Progenitor cell of endocrine pancreas (in vitro differentiated cells): ENCODE measurements at regions not wholly inside any gene's neighbourhood (a gene's known extent, or its start where the extent isn't known, plus 50 kb on each side); places are given as distances from the start of the nearest gene placed in this dataset.

Experiments
- DNase-seq: peaks from one replicate; pipeline ENCODE4 v3.0.0; 2021; ENCODE audit warnings: low spot score; ENCODE audit not compliant: unreplicated experiment
- H3K27ac Mint-ChIP-seq: 2 replicates; pipeline ENCODE4 v1.8.0; 2021; ENCODE audit warnings: mild to moderate bottlenecking, moderate library complexity, mixed read lengths
- H3K27me3 Mint-ChIP-seq: 2 replicates; pipeline ENCODE4 v1.8.0; 2021; ENCODE audit warnings: mixed read lengths
- H3K36me3 Mint-ChIP-seq: 2 replicates; pipeline ENCODE4 v1.8.0; 2022; ENCODE audit warnings: mixed read lengths; ENCODE audit not compliant: insufficient read depth
- H3K4me1 Mint-ChIP-seq: 2 replicates; pipeline ENCODE4 v1.8.0; 2021; ENCODE audit warnings: low read depth, mixed read lengths
- H3K4me3 Mint-ChIP-seq: 2 replicates; pipeline ENCODE4 v1.8.0; 2021; ENCODE audit warnings: low read depth, mild to moderate bottlenecking, moderate library complexity, mixed read lengths
- H3K9me3 Mint-ChIP-seq: 2 replicates; pipeline ENCODE4 v1.8.0; 2021; ENCODE audit warnings: low read depth, mixed read lengths
- TF ChIP-seq, protein P1 (sequence below): fragments of 200-600 bp; sonication (generic); IDR thresholded peaks from one replicate; pipeline ENCODE4 v1.5.0; 2021; ENCODE audit warnings: antibody characterized with exemption, mild to moderate bottlenecking; ENCODE audit not compliant: unreplicated experiment

DNA sequence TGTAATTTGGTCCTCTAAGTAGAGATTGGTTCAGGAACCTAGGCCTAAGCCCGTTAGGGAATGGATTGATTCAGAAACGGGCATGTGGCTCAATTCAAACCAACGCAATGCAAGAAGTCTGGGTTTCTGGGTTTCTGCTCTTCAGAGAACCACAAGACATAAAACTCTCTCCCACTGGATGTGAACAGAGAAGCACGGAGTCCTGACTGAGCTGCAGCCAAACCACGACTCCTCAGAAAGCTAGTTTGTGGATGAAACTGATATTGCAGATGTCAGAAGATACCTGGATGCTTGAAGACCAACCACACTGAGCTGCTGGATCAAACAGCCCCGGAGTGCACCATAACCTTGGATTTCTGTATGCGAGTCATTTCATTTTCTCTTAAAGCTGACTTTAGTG is 50.0 kb downstream of the SOD2 start:
- no peaks in the 10 kb centered on the region for H3K27me3 Mint-ChIP-seq
- TF ChIP-seq, protein P1, sequence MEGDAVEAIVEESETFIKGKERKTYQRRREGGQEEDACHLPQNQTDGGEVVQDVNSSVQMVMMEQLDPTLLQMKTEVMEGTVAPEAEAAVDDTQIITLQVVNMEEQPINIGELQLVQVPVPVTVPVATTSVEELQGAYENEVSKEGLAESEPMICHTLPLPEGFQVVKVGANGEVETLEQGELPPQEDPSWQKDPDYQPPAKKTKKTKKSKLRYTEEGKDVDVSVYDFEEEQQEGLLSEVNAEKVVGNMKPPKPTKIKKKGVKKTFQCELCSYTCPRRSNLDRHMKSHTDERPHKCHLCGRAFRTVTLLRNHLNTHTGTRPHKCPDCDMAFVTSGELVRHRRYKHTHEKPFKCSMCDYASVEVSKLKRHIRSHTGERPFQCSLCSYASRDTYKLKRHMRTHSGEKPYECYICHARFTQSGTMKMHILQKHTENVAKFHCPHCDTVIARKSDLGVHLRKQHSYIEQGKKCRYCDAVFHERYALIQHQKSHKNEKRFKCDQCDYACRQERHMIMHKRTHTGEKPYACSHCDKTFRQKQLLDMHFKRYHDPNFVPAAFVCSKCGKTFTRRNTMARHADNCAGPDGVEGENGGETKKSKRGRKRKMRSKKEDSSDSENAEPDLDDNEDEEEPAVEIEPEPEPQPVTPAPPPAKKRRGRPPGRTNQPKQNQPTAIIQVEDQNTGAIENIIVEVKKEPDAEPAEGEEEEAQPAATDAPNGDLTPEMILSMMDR, result no peak
- H3K4me3 Mint-ChIP-seq, result no peak overlapping the region
- no peak overlapping the region for H3K27ac Mint-ChIP-seq
- no peaks in the 10 kb centered on the region for H3K9me3 Mint-ChIP-seq
- no peaks in the 10 kb centered on the region for H3K36me3 Mint-ChIP-seq
- H3K4me1 Mint-ChIP-seq, result no peaks in the 10 kb centered on the region
- DNase-seq, result no peak

DNA sequence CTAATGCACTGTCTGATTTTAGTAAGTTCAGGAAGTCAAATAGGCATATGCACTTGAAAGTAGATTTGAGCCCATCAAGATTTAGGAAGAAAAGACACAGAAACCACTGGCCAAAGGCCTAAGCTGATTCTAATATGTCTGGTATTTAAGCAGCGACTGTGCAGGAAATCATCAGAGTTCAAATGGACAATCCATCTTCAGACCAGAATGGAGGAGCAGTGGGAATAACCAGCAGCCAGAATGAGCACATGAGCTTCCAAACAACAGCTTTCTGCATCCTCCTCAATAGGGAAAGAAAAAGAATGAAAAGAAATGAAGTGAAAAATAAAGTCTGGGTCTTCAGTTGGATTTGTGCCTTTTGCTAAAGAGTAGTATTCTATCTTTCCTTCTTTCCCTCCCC is 50.6 kb downstream of the SOD2 start:
- Mint-ChIP-seq H3K27ac (no peak overlapping the region), H3K27me3 (no peaks in the 10 kb centered on the region), H3K4me3 (no peak overlapping the region), H3K36me3 (no peaks in the 10 kb centered on the region), H3K9me3 (no peaks in the 10 kb centered on the region), H3K4me1 (no peaks in the 10 kb centered on the region)
- DNase-seq, result no peak
- TF ChIP-seq, protein P1, result no peak

DNA sequence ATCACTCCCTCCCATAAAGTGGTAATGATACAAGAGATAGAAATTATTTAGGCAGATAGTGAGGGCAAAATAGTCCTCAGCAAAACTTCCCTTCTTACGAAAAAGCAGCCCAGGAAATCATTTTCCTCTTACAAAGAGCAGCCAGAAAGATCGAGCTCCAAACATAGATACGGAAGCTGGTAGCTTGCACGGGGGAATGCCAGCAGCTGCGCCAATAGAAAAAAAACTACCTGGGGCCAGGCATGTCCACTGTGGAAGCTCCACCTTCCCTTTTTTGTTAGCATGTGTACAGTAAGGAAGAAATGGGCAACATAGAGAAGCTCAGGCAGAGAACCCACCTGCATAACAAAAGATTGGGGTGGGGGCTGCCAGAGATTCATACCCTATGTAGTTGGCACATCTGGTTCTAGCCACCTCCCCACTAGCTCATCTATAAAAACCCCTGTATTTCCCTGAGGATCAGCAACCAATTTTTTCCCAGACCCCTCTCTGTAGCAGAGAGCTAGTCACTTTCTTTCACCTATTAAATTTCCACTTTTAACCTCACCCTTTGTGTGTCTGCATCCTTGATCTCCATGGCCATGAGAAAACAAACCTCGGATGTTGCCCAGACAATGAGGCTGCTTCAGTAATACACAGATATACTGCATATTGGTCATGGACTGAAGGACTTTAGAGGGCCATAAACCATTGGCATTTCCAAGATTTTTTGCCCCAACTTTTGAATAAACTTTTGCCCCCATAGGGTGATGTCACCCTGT is 52.1 kb downstream of the SOD2 start:
- no peak for DNase-seq
- Mint-ChIP-seq H3K27ac (no peak overlapping the region), H3K9me3 (no peaks in the 10 kb centered on the region), H3K4me3 (no peak overlapping the region), H3K4me1 (no peaks in the 10 kb centered on the region), H3K27me3 (no peaks in the 10 kb centered on the region), H3K36me3 (no peaks in the 10 kb centered on the region)
- TF ChIP-seq, protein P1, result no peak

DNA sequence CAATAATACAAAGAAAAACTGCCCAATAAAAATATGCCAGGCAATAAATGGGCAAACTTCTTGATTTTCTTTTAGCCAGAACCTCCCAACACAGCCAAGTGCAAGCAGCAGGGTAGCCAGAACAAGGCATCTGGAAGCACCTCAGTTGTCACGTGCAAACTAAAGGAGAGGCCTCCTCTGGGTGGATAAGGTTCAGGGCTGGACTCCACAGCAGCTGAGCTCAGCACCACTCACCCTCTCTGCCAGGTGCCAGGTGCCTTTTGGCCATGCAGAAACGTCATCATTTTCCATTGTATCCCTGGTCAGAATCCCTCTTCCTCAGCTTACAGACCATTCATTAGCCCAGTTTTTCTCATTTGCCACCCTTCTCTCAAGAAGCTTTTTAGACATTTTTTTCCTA is 52.7 kb downstream of the SOD2 start:
- TF ChIP-seq, protein P1, result no peak
- H3K4me3 Mint-ChIP-seq, result no peak overlapping the region

DNA sequence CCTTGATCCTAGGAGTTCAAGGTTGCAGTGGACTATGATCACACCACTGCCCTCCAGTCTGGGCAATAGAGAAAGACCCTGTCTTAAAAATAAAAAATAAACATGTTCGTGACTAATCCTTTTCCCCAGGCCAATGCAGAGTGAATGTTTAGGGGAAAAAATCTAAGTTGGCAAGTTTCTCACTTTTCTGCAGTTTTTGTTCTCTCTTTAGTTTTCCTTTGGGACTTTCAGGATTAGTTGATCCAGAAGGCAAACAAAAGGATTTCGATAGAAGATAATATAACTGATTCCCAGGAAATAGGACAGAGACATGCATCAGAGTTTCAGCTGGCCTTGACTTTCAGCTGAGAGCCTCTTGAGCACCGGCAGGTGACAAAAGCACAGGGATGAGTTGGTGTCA is 53.3 kb downstream of the SOD2 start:
- TF ChIP-seq, protein P1, result no peak
- no peaks in the 10 kb centered on the region for H3K4me1 Mint-ChIP-seq
- H3K36me3 Mint-ChIP-seq, result no peaks in the 10 kb centered on the region
- H3K27me3 Mint-ChIP-seq, result no peaks in the 10 kb centered on the region
- no peak for DNase-seq
- no peaks in the 10 kb centered on the region for H3K9me3 Mint-ChIP-seq
- no peak overlapping the region for H3K27ac Mint-ChIP-seq
- H3K4me3 Mint-ChIP-seq, result no peak overlapping the region

More for the DNA sequence above, 52.7 kb downstream of the SOD2 start:
- H3K4me1 Mint-ChIP-seq, result no peaks in the 10 kb centered on the region
- H3K9me3 Mint-ChIP-seq, result no peaks in the 10 kb centered on the region
- no peaks in the 10 kb centered on the region for H3K36me3 Mint-ChIP-seq
- no peak for DNase-seq
- H3K27me3 Mint-ChIP-seq, result no peaks in the 10 kb centered on the region
- H3K27ac Mint-ChIP-seq, result no peak overlapping the region
